HG03025 (cell line): ENCODE measurements at regions not wholly inside any gene's neighbourhood (a gene's known extent, or its start where the extent isn't known, plus 50 kb on each side); places are given as distances from the start of the nearest gene placed in this dataset.
"Not testable (repeated sequence)": the region's sequence is repeated elsewhere in the genome, so short reads cannot be mapped to it uniquely, and the experiment has no call there.

Source experiments
- ATAC-seq: cut with Tn5 transposase; IDR thresholded peaks from one replicate; pipeline ENCODE4 v1.9.1; 2021; ENCODE audit warnings: mild to moderate bottlenecking, moderate library complexity; ENCODE audit not compliant: unreplicated experiment, low FRiP score

GRCh38 chr3:178084938-178085816, 451.1 kb upstream of the KCNMB2 start:
- no peak for ATAC-seq

- ATAC-seq: no peak
These were observed 450.5 kb upstream of the KCNMB2 start for GRCh38 chr3:178085817-178086123.

GRCh38 chr3:178086144-178086825, 450.0 kb upstream of the KCNMB2 start:
- ATAC-seq: no peak

- ATAC-seq: no peak
These were observed 448.9 kb upstream of the KCNMB2 start for GRCh38 chr3:178087376-178087775.

GRCh38 chr3:178088963-178089362, 447.3 kb upstream of the KCNMB2 start:
- no peak for ATAC-seq

GRCh38 chr3:178090899-178091298, 445.3 kb upstream of the KCNMB2 start:
- no peak for ATAC-seq

GRCh38 chr3:178095522-178095921, 440.7 kb upstream of the KCNMB2 start:
- no peak for ATAC-seq

- ATAC-seq: no peak
These were observed 439.3 kb upstream of the KCNMB2 start for GRCh38 chr3:178096955-178097354.

GRCh38 chr3:178097576-178097975, 438.7 kb upstream of the KCNMB2 start:
- no peak for ATAC-seq

- no peak for ATAC-seq
These were observed 437.0 kb upstream of the KCNMB2 start for GRCh38 chr3:178099274-178099673.

- no peak for ATAC-seq
These were observed 436.4 kb upstream of the KCNMB2 start for GRCh38 chr3:178099862-178100261.

GRCh38 chr3:178100908-178101307, 435.3 kb upstream of the KCNMB2 start:
- no peak for ATAC-seq

- no peak for ATAC-seq
These were observed 433.1 kb upstream of the KCNMB2 start for GRCh38 chr3:178103140-178103539.

GRCh38 chr3:178107804-178108203, 428.4 kb upstream of the KCNMB2 start:
- ATAC-seq: no peak

- no peak for ATAC-seq
These were observed 426.5 kb upstream of the KCNMB2 start for GRCh38 chr3:178109691-178110090.

GRCh38 chr3:178112134-178112533, 424.1 kb upstream of the KCNMB2 start:
- ATAC-seq: no peak

GRCh38 chr3:178112552-178112951, 423.7 kb upstream of the KCNMB2 start:
- ATAC-seq: not testable (repeated sequence)

- no peak for ATAC-seq
These were observed 418.6 kb upstream of the KCNMB2 start for GRCh38 chr3:178117641-178118040.

GRCh38 chr3:178119608-178120295, 416.5 kb upstream of the KCNMB2 start:
- not testable (repeated sequence) for ATAC-seq

GRCh38 chr3:178120367-178120766, 415.9 kb upstream of the KCNMB2 start:
- ATAC-seq: no peak

- ATAC-seq: no peak
These were observed 409.6 kb upstream of the KCNMB2 start for GRCh38 chr3:178126686-178127085.
